Erythroblast (primary cell): ENCODE measurements at regions not wholly inside any gene's neighbourhood (a gene's known extent, or its start where the extent isn't known, plus 50 kb on each side); places are given as distances from the start of the nearest gene placed in this dataset.

Source experiments
- GATA1 ChIP-seq: IDR thresholded peaks from 2 replicates; pipeline ENCODE4 v1.6.1; 2011; ENCODE audit warnings: low read depth, mild to moderate bottlenecking, control low read depth, low read length, moderate library complexity
- POLR2A ChIP-seq: IDR thresholded peaks from 2 replicates; pipeline ENCODE4 v1.6.1; 2011; ENCODE audit warnings: mild to moderate bottlenecking, low read length

GRCh38 chr6:81892891-81893290 lies 140.4 kb upstream of the TENT5A start:
- TF ChIP-seq POLR2A (no peak), GATA1 (no peak)
